ENCODE measurements at regions not wholly inside any gene's neighbourhood (a gene's known extent, or its start where the extent isn't known, plus 50 kb on each side); places are given as distances from the start of the nearest gene placed in this dataset.

GRCh38 chr2:153606623-153607022 lies 128.1 kb upstream of the RPRM start (continued):
- TF ChIP-seq ZNF274 (IDR thresholded peaks at IDR 0.05; ENCODE audit: borderline replicate concordance, extremely low read depth, low read length) = no peak

- POLR2A ChIA-PET (ENCODE audit: partially characterized antibody) = no interaction called here
- 51% methylated on average over 4 of the region's 4 CpGs; no CpG with 5 or more reads in 1 of the 2 experiments for WGBS, 2 experiments (ENCODE audit: extremely low coverage in 1 of 2, insufficient coverage in 1 of 2, insufficient read length in 1 of 2, insufficient replicate concordance in 2 of 2, low coverage in 1 of 2, low lambda C conversion rate in 2 of 2, missing lambda C conversion rate in 1 of 2)
- no peaks in the 10 kb centered on the region for H3K9me3 ChIP-seq (ENCODE audit: insufficient read depth in 2 of 2, low read depth in 1 of 2, low read length in 1 of 2)
- TF ChIP-seq RAD21 (IDR thresholded peaks at IDR 0.05 in 1 of 2, conservative IDR thresholded peaks at IDR 0.05 in 1 of 2; ENCODE audit: low read depth in 2 of 2, low read length in 2 of 2) = peak; percentile 54 to 58
- no peak for TF ChIP-seq SP1 (IDR thresholded peaks at IDR 0.05; ENCODE audit: low read depth, low read length)
- TF ChIP-seq TCF12 (IDR thresholded peaks at IDR 0.05; ENCODE audit: low read depth, low read length) = no peak
Observed at GRCh38 chr2:153622285-153622684, 143.7 kb upstream of the RPRM start.

More at GRCh38 chr2:153622285-153622684, 143.7 kb upstream of the RPRM start:
- Histone ChIP-seq H4K91ac (replicated peaks; ENCODE audit: insufficient read length, low read length) (no peak overlapping the region), H3K79me1 (ENCODE audit: low read depth, low read length) (no peaks in the 10 kb centered on the region), H3K23me2 (ENCODE audit: low read depth, low read length) (no peaks in the 10 kb centered on the region), H3K27ac (ENCODE audit: low read depth, low read length) (no peak overlapping the region), H3K56ac (replicated peaks; ENCODE audit: insufficient read length, low read depth, low read length) (no peak overlapping the region), H2BK12ac (ENCODE audit: low read depth, low read length) (no peak overlapping the region), H3K4me3 (ENCODE audit: extremely low read depth in 1 of 4, insufficient read depth in 2 of 4, low read depth in 3 of 4, low read length in 4 of 4) (no peak overlapping the region), H4K8ac (ENCODE audit: extremely low read depth, insufficient read depth, low read length) (no peak overlapping the region), H4K5ac (ENCODE audit: insufficient read length, low read depth, low read length) (no peak overlapping the region), H3K27me3 (replicated peaks in 1 of 4; ENCODE audit: control insufficient read depth in 3 of 4, extremely low read depth in 1 of 4, insufficient read depth in 3 of 4, low read length in 3 of 4) (no peaks in the 10 kb centered on the region), H3K36me3 (ENCODE audit: control insufficient read depth in 2 of 4, insufficient read depth in 4 of 4, low read length in 3 of 4) (no peaks in the 10 kb centered on the region), H3K79me2 (ENCODE audit: control insufficient read depth in 1 of 2, insufficient read depth in 2 of 2, low read length in 2 of 2) (no peaks in the 10 kb centered on the region), H3K18ac (ENCODE audit: extremely low read depth, low read length) (no peak overlapping the region), H3K4me2 (ENCODE audit: insufficient read depth in 1 of 2, low read depth in 2 of 2, low read length in 2 of 2) (no peak overlapping the region), H3K4me1 (replicated peaks in 1 of 4; ENCODE audit: control insufficient read depth in 3 of 4, insufficient read depth in 4 of 4, low read length in 3 of 4) (no peaks in the 10 kb centered on the region), H3K23ac (ENCODE audit: insufficient read length) (no peak overlapping the region), H2AFZ (ENCODE audit: low read length) (no peak overlapping the region), H2BK15ac (ENCODE audit: low read length) (no peak overlapping the region), H3K4ac (replicated peaks; ENCODE audit: insufficient read length, low read depth, low read length) (no peak overlapping the region), H3K9ac (replicated peaks in 1 of 4; ENCODE audit: extremely low read depth in 1 of 4, low read depth in 3 of 4, low read length in 3 of 4) (no peak overlapping the region), H2BK20ac (ENCODE audit: low read length) (no peak overlapping the region), H3K14ac (ENCODE audit: insufficient read length) (no peak overlapping the region), H4K20me1 (replicated peaks in 1 of 2; ENCODE audit: control insufficient read depth in 1 of 2, insufficient read depth in 2 of 2, low read length in 2 of 2) (no peaks in the 10 kb centered on the region), H2BK5ac (ENCODE audit: low read depth, low read length) (no peak overlapping the region), H2BK120ac (replicated peaks; ENCODE audit: low read depth, low read length) (no peak overlapping the region), H2AK5ac (ENCODE audit: low read depth, low read length) (no peak overlapping the region)
- CTCF ChIA-PET (ENCODE audit: partially characterized antibody) = interaction anchor here (0.6 to 5.6 kb wide), 23 partner anchors 10 to 694 kb away, joined by 3 to 24 read pairs (median 4); partner anchors contain the start of gene RPRM
- DNase-seq (ENCODE audit: low read depth in 1 of 2, low spot score in 2 of 2) = no peak
- FAIRE-seq = peak; percentile 7
